PC-9 (cell line): ENCODE measurements at regions not wholly inside any gene's neighbourhood (a gene's known extent, or its start where the extent isn't known, plus 50 kb on each side); places are given as distances from the start of the nearest gene placed in this dataset.
"Not testable (repeated sequence)": the region's sequence is repeated elsewhere in the genome, so short reads cannot be mapped to it uniquely, and the experiment has no call there.

Experiments used
- EZH2 ChIP-seq: fragments of 200-600 bp; sonication (generic); IDR thresholded peaks from 2 replicates; pipeline ENCODE4 v1.8.0; 2017; ENCODE audit warnings: antibody characterized with exemption, low read depth
- TF ChIP-seq, protein P1 (sequence below): fragments of 200-600 bp; sonication (generic); conservative IDR thresholded peaks from 2 replicates; pipeline ENCODE4 v1.6.1; 2017; ENCODE audit warnings: mixed run types, antibody characterized with exemption, mild to moderate bottlenecking, moderate library complexity

GRCh38 chr7:35853194-35853593, 52.3 kb downstream of the SEPTIN7 start:
- TF ChIP-seq, protein P1, sequence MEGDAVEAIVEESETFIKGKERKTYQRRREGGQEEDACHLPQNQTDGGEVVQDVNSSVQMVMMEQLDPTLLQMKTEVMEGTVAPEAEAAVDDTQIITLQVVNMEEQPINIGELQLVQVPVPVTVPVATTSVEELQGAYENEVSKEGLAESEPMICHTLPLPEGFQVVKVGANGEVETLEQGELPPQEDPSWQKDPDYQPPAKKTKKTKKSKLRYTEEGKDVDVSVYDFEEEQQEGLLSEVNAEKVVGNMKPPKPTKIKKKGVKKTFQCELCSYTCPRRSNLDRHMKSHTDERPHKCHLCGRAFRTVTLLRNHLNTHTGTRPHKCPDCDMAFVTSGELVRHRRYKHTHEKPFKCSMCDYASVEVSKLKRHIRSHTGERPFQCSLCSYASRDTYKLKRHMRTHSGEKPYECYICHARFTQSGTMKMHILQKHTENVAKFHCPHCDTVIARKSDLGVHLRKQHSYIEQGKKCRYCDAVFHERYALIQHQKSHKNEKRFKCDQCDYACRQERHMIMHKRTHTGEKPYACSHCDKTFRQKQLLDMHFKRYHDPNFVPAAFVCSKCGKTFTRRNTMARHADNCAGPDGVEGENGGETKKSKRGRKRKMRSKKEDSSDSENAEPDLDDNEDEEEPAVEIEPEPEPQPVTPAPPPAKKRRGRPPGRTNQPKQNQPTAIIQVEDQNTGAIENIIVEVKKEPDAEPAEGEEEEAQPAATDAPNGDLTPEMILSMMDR = not testable (repeated sequence)
- not testable (repeated sequence) for TF ChIP-seq EZH2
